Left forelimb (tissue), 1 donor: ENCODE measurements at regions not wholly inside any gene's neighbourhood (a gene's known extent, or its start where the extent isn't known, plus 50 kb on each side); places are given as distances from the start of the nearest gene placed in this dataset.
"Not testable (repeated sequence)": the region's sequence is repeated elsewhere in the genome, so short reads cannot be mapped to it uniquely, and the experiment has no call there.

Experiments used
- DNase-seq: peaks from one replicate; pipeline ENCODE4 v3.0.0-alpha.2; 2018; ENCODE audit warnings: low spot score

GRCh38 chr13:83825676-83826075 lies 56.6 kb downstream of the SLITRK1 start:
- DNase-seq: no peak

- no peak for DNase-seq
Observed at GRCh38 chr13:83824560-83824959, 57.7 kb downstream of the SLITRK1 start.

- DNase-seq: no peak
Observed at GRCh38 chr13:83824120-83824519, 58.2 kb downstream of the SLITRK1 start.

- DNase-seq: no peak
Observed at GRCh38 chr13:83819611-83820010, 62.7 kb downstream of the SLITRK1 start.

GRCh38 chr13:83819156-83819555 lies 63.1 kb downstream of the SLITRK1 start:
- DNase-seq: no peak

- no peak for DNase-seq
Observed at GRCh38 chr13:83816081-83816480, 66.2 kb downstream of the SLITRK1 start.

- no peak for DNase-seq
Observed at GRCh38 chr13:83815598-83815997, 66.7 kb downstream of the SLITRK1 start.

- DNase-seq: no peak
Observed at GRCh38 chr13:83810136-83810535, 72.1 kb downstream of the SLITRK1 start.

- no peak for DNase-seq
Observed at GRCh38 chr13:83804356-83804962, 77.8 kb downstream of the SLITRK1 start.

GRCh38 chr13:83798731-83799130 lies 83.5 kb downstream of the SLITRK1 start:
- DNase-seq: no peak

- no peak for DNase-seq
Observed at GRCh38 chr13:83796364-83796763, 85.9 kb downstream of the SLITRK1 start.

- DNase-seq: no peak
Observed at GRCh38 chr13:83794583-83794982, 87.7 kb downstream of the SLITRK1 start.

GRCh38 chr13:83780227-83780626 lies 102.0 kb downstream of the SLITRK1 start:
- DNase-seq: no peak

- DNase-seq: no peak
Observed at GRCh38 chr13:83773961-83774360, 108.3 kb downstream of the SLITRK1 start.

GRCh38 chr13:83765796-83766195 lies 116.5 kb downstream of the SLITRK1 start:
- DNase-seq: no peak

- no peak for DNase-seq
Observed at GRCh38 chr13:83761631-83762030, 120.6 kb downstream of the SLITRK1 start.

- DNase-seq: not testable (repeated sequence)
Observed at GRCh38 chr13:83755210-83755609, 127.1 kb downstream of the SLITRK1 start.

- DNase-seq: no peak
Observed at GRCh38 chr13:83753912-83754624, 128.2 kb downstream of the SLITRK1 start.

- no peak for DNase-seq
Observed at GRCh38 chr13:83752141-83752540, 130.1 kb downstream of the SLITRK1 start.

GRCh38 chr13:83740622-83741021 lies 141.7 kb downstream of the SLITRK1 start:
- DNase-seq: no peak

- DNase-seq: no peak
Observed at GRCh38 chr13:83738407-83738806, 143.9 kb downstream of the SLITRK1 start.

- DNase-seq: no peak
Observed at GRCh38 chr13:83733293-83733692, 149.0 kb downstream of the SLITRK1 start.

GRCh38 chr13:83732755-83733154 lies 149.5 kb downstream of the SLITRK1 start:
- no peak for DNase-seq

GRCh38 chr13:83731113-83731512 lies 151.2 kb downstream of the SLITRK1 start:
- no peak for DNase-seq
